GM21737 (cell line): ENCODE measurements at regions not wholly inside any gene's neighbourhood (a gene's known extent, or its start where the extent isn't known, plus 50 kb on each side); places are given as distances from the start of the nearest gene placed in this dataset.

Experiments
- ATAC-seq: cut with Tn5 transposase; IDR thresholded peaks from one replicate; pipeline ENCODE4 v1.9.1; 2021; ENCODE audit warnings: mild to moderate bottlenecking, moderate library complexity; ENCODE audit not compliant: unreplicated experiment

- no peak for ATAC-seq
Observed at GRCh38 chr5:8752595-8752994, 793.3 kb downstream of the SEMA5A start.

GRCh38 chr5:8756498-8757084, 789.3 kb downstream of the SEMA5A start:
- no peak for ATAC-seq

GRCh38 chr5:8765886-8766285, 780.0 kb downstream of the SEMA5A start:
- no peak for ATAC-seq

- ATAC-seq = no peak
Observed at GRCh38 chr5:8766448-8766847, 779.4 kb downstream of the SEMA5A start.

GRCh38 chr5:8767111-8767510, 778.8 kb downstream of the SEMA5A start:
- no peak for ATAC-seq

GRCh38 chr5:8767746-8768145, 778.1 kb downstream of the SEMA5A start:
- ATAC-seq = no peak

- no peak for ATAC-seq
Observed at GRCh38 chr5:8769631-8770030, 776.2 kb downstream of the SEMA5A start.

GRCh38 chr5:8770431-8770830, 775.4 kb downstream of the SEMA5A start:
- ATAC-seq = no peak

GRCh38 chr5:8773046-8773615, 772.7 kb downstream of the SEMA5A start:
- ATAC-seq = no peak

GRCh38 chr5:8784692-8785091, 761.2 kb downstream of the SEMA5A start:
- no peak for ATAC-seq

- ATAC-seq = no peak
Observed at GRCh38 chr5:8788246-8788645, 757.6 kb downstream of the SEMA5A start.

- no peak for ATAC-seq
Observed at GRCh38 chr5:8805653-8806052, 740.2 kb downstream of the SEMA5A start.

GRCh38 chr5:8807636-8808035, 738.2 kb downstream of the SEMA5A start:
- no peak for ATAC-seq

- ATAC-seq = no peak
Observed at GRCh38 chr5:8811581-8811980, 734.3 kb downstream of the SEMA5A start.

- no peak for ATAC-seq
Observed at GRCh38 chr5:8813180-8813579, 732.7 kb downstream of the SEMA5A start.

GRCh38 chr5:8814105-8814504, 731.8 kb downstream of the SEMA5A start:
- ATAC-seq = no peak

- ATAC-seq = no peak
Observed at GRCh38 chr5:8824371-8824770, 721.5 kb downstream of the SEMA5A start.

GRCh38 chr5:8825139-8825757, 720.6 kb downstream of the SEMA5A start:
- no peak for ATAC-seq

- ATAC-seq = no peak
Observed at GRCh38 chr5:8826508-8826907, 719.4 kb downstream of the SEMA5A start.

- ATAC-seq = no peak
Observed at GRCh38 chr5:8827696-8828095, 718.2 kb downstream of the SEMA5A start.

- no peak for ATAC-seq
Observed at GRCh38 chr5:8828596-8829322, 717.1 kb downstream of the SEMA5A start.
